Activated CD4-positive, alpha-beta memory T cell treated with anti-CD3 and anti-CD28 coated beads, Interleukin-2, amount 10 ng/mL, durations not matched to agents 7 days and 5 days (primary cell): ENCODE measurements at regions not wholly inside any gene's neighbourhood (a gene's known extent, or its start where the extent isn't known, plus 50 kb on each side); places are given as distances from the start of the nearest gene placed in this dataset.

Experiments used
- CTCF ChIA-PET: fragments of 350-600 bp; sonication (Branson Sonifier 250); formaldehyde crosslinking; loops from one replicate; lab custom pipeline; 2021; ENCODE audit warnings: antibody characterized with exemption, inconsistent platforms; lab: Charles Lee
- POLR2A ChIA-PET: fragments of 350-600 bp; sonication (Branson Sonifier 250); formaldehyde crosslinking; loops from one replicate; lab custom pipeline; 2021; ENCODE audit warnings: antibody characterized with exemption; lab: Charles Lee
- DNase-seq: peaks from one replicate; pipeline ENCODE4 v3.0.0-alpha.2; 2020
- H3K27ac Mint-ChIP-seq: one replicate; pipeline ENCODE4 v1.8.0; 2021; ENCODE audit warnings: mild to moderate bottlenecking, mixed read lengths
- H3K27me3 Mint-ChIP-seq: one replicate; pipeline ENCODE4 v1.8.0; 2021; ENCODE audit warnings: mixed read lengths
- H3K36me3 Mint-ChIP-seq: one replicate; pipeline ENCODE4 v1.8.0; 2021; ENCODE audit warnings: low read depth, mixed read lengths
- H3K4me1 Mint-ChIP-seq: one replicate; pipeline ENCODE4 v1.8.0; 2021; ENCODE audit warnings: mixed read lengths
- H3K4me3 Mint-ChIP-seq: one replicate; pipeline ENCODE4 v1.8.0; 2021; ENCODE audit warnings: mild to moderate bottlenecking, mixed read lengths
- H3K9me3 Mint-ChIP-seq: one replicate; pipeline ENCODE4 v1.8.0; 2021; ENCODE audit warnings: mixed read lengths

- CTCF ChIA-PET, result interaction anchor here (1.1 to 1.8 kb wide), 4 partner anchors 10 to 25 kb away, joined by 3 to 9 read pairs (median 6); no protein-coding TSS in a partner anchor
- peaks cover 13% of the 10 kb centered on the region for H3K4me1 Mint-ChIP-seq
- no peaks in the 10 kb centered on the region for H3K36me3 Mint-ChIP-seq
- H3K27ac Mint-ChIP-seq, result no peak overlapping the region
- POLR2A ChIA-PET, result interaction anchor here (1.2 kb wide), 1 partner anchor 50 kb away, joined by 3 read pairs; the partner anchor contains the start of gene LRRC1
- no peaks in the 10 kb centered on the region for H3K9me3 Mint-ChIP-seq
- H3K27me3 Mint-ChIP-seq, result peaks cover 2% of the 10 kb centered on the region
- H3K4me3 Mint-ChIP-seq, result no peak overlapping the region
- no peak for DNase-seq
These were observed 50.5 kb upstream of the LRRC1 start for GRCh38 chr6:53744321-53744720.

GRCh38 chr6:53741034-53741823, 53.6 kb upstream of the LRRC1 start:
- H3K4me3 Mint-ChIP-seq, result peak overlapping the region; percentile 30
- CTCF ChIA-PET, result interaction anchor here (0.8 to 3.0 kb wide), 4 partner anchors 13 to 258 kb away, joined by 3 to 14 read pairs (median 11); no protein-coding TSS in a partner anchor
- H3K9me3 Mint-ChIP-seq, result no peaks in the 10 kb centered on the region
- H3K36me3 Mint-ChIP-seq, result no peaks in the 10 kb centered on the region
- peaks cover 15% of the 10 kb centered on the region for H3K4me1 Mint-ChIP-seq
- H3K27ac Mint-ChIP-seq, result peak overlapping the region; percentile 38
- POLR2A ChIA-PET, result interaction anchor here (0.7 to 1.8 kb wide), 3 partner anchors 9 to 115 kb away, joined by 3 to 5 read pairs (median 3); no protein-coding TSS in a partner anchor
- DNase-seq, result peak; percentile 49
- peaks cover 2% of the 10 kb centered on the region for H3K27me3 Mint-ChIP-seq

- Mint-ChIP-seq H3K27ac (no peak overlapping the region), H3K27me3 (peaks cover 2% of the 10 kb centered on the region), H3K36me3 (peaks cover 3% of the 10 kb centered on the region), H3K4me3 (no peak overlapping the region), H3K4me1 (peaks cover 41% of the 10 kb centered on the region), H3K9me3 (no peaks in the 10 kb centered on the region)
- ChIA-PET CTCF (interaction anchor here (3.7 to 5.1 kb wide), 2 partner anchors 12 to 57 kb away, joined by 16 to 57 read pairs; partner anchors contain the start of gene LRRC1), POLR2A (no interaction called here)
- DNase-seq, result no peak
These were observed 57.1 kb upstream of the LRRC1 start for GRCh38 chr6:53737746-53738145.

- Mint-ChIP-seq H3K27ac (peak overlapping the region; percentile 72), H3K4me1 (peaks cover 42% of the 10 kb centered on the region), H3K4me3 (no peak overlapping the region), H3K36me3 (peaks cover 3% of the 10 kb centered on the region), H3K9me3 (no peaks in the 10 kb centered on the region), H3K27me3 (peaks cover 2% of the 10 kb centered on the region)
- CTCF ChIA-PET, result interaction anchor here (0.8 to 5.1 kb wide), 8 partner anchors 11 to 240 kb away, joined by 3 to 57 read pairs (median 4); partner anchors contain the start of gene LRRC1
- POLR2A ChIA-PET, result interaction anchor here (0.7 to 1.5 kb wide), 4 partner anchors 57 to 188 kb away, joined by 3 to 7 read pairs (median 3); partner anchors contain the start of gene LRRC1
- peak; percentile 60 for DNase-seq
These were observed 58.9 kb upstream of the LRRC1 start for GRCh38 chr6:53735896-53736295.

GRCh38 chr6:53734473-53735299, 60.1 kb upstream of the LRRC1 start:
- Mint-ChIP-seq H3K4me1 (peaks cover 40% of the 10 kb centered on the region), H3K27ac (no peak overlapping the region), H3K9me3 (no peaks in the 10 kb centered on the region), H3K4me3 (no peak overlapping the region), H3K27me3 (peaks cover 2% of the 10 kb centered on the region), H3K36me3 (peaks cover 3% of the 10 kb centered on the region)
- DNase-seq, result peak; percentile 46
- ChIA-PET POLR2A (interaction anchor here (0.6 to 1.5 kb wide), 4 partner anchors 12 to 187 kb away, joined by 3 to 7 read pairs (median 4); partner anchors contain the start of gene LRRC1), CTCF (interaction anchor here (0.8 to 5.1 kb wide), 8 partner anchors 9 to 237 kb away, joined by 3 to 57 read pairs (median 6); partner anchors contain the start of gene LRRC1)

GRCh38 chr6:53731866-53732636, 62.8 kb upstream of the LRRC1 start:
- POLR2A ChIA-PET, result interaction anchor here (1.5 kb wide), 1 partner anchor 10 kb away, joined by 5 read pairs; no protein-coding TSS in a partner anchor
- Mint-ChIP-seq H3K27ac (peak overlapping the region; percentile 5), H3K4me1 (peaks cover 44% of the 10 kb centered on the region), H3K36me3 (peaks cover 3% of the 10 kb centered on the region), H3K9me3 (no peaks in the 10 kb centered on the region), H3K27me3 (peaks cover 1% of the 10 kb centered on the region), H3K4me3 (no peak overlapping the region)
- DNase-seq, result no peak
- CTCF ChIA-PET, result interaction anchor here (0.7 to 12.1 kb wide), 6 partner anchors 10 to 258 kb away, joined by 3 to 128 read pairs (median 4); partner anchors contain the start of gene LRRC1

GRCh38 chr6:53730767-53731166, 64.0 kb upstream of the LRRC1 start:
- H3K4me3 Mint-ChIP-seq, result no peak overlapping the region
- peaks cover 3% of the 10 kb centered on the region for H3K36me3 Mint-ChIP-seq
- H3K4me1 Mint-ChIP-seq, result peaks cover 40% of the 10 kb centered on the region

GRCh38 chr6:53728570-53729194, 63.1 kb upstream of the KLHL31 start:
- Mint-ChIP-seq H3K27me3 (peaks cover 12% of the 10 kb centered on the region), H3K9me3 (no peaks in the 10 kb centered on the region), H3K4me3 (no peak overlapping the region), H3K36me3 (no peaks in the 10 kb centered on the region), H3K4me1 (peaks cover 21% of the 10 kb centered on the region), H3K27ac (no peak overlapping the region)
- POLR2A ChIA-PET, result interaction anchor here (1.0 kb wide), 2 partner anchors 10 to 77 kb away, joined by 3 to 4 read pairs; no protein-coding TSS in a partner anchor
- peak; percentile 60 for DNase-seq
- CTCF ChIA-PET, result interaction anchor here (0.8 to 12.1 kb wide), 22 partner anchors 10 to 262 kb away, joined by 3 to 128 read pairs (median 4); partner anchors contain the start of gene LRRC1

More at GRCh38 chr6:53730767-53731166, 64.0 kb upstream of the LRRC1 start:
- no peak overlapping the region for H3K27ac Mint-ChIP-seq
- POLR2A ChIA-PET, result no interaction called here
- peaks cover 2% of the 10 kb centered on the region for H3K27me3 Mint-ChIP-seq
- no peak for DNase-seq
- H3K9me3 Mint-ChIP-seq, result no peaks in the 10 kb centered on the region
- CTCF ChIA-PET, result interaction anchor here (1.3 to 12.1 kb wide), 4 partner anchors 9 to 257 kb away, joined by 3 to 128 read pairs (median 32); no protein-coding TSS in a partner anchor

GRCh38 chr6:53727748-53728147, 62.2 kb upstream of the KLHL31 start:
- peaks cover 20% of the 10 kb centered on the region for H3K4me1 Mint-ChIP-seq
- ChIA-PET POLR2A (interaction anchor here (1.0 kb wide), 1 partner anchor 76 kb away, joined by 4 read pairs; no protein-coding TSS in a partner anchor), CTCF (interaction anchor here (0.8 to 12.1 kb wide), 20 partner anchors 9 to 261 kb away, joined by 3 to 128 read pairs (median 6); partner anchors contain the start of gene LRRC1)
- no peak overlapping the region for H3K27ac Mint-ChIP-seq
- no peaks in the 10 kb centered on the region for H3K36me3 Mint-ChIP-seq
- no peak overlapping the region for H3K4me3 Mint-ChIP-seq
- DNase-seq, result no peak
- no peaks in the 10 kb centered on the region for H3K9me3 Mint-ChIP-seq
- H3K27me3 Mint-ChIP-seq, result peaks cover 14% of the 10 kb centered on the region

GRCh38 chr6:53725791-53726575, 60.4 kb upstream of the KLHL31 start:
- H3K4me1 Mint-ChIP-seq, result peaks cover 8% of the 10 kb centered on the region
- DNase-seq, result peak; percentile 79

More at GRCh38 chr6:53725791-53726575, 60.4 kb upstream of the KLHL31 start:
- CTCF ChIA-PET, result interaction anchor here (0.6 to 12.1 kb wide), 36 partner anchors 8 to 1188 kb away, joined by 3 to 128 read pairs (median 4); partner anchors contain the start of genes GCLC and LRRC1
- POLR2A ChIA-PET, result interaction anchor here (1.6 kb wide), 1 partner anchor 68 kb away, joined by 4 read pairs; the partner anchor contains the start of gene LRRC1
- Mint-ChIP-seq H3K36me3 (no peaks in the 10 kb centered on the region), H3K27ac (no peak overlapping the region), H3K4me3 (no peak overlapping the region), H3K27me3 (peaks cover 16% of the 10 kb centered on the region), H3K9me3 (no peaks in the 10 kb centered on the region)
